ENCODE measurements at regions not wholly inside any gene's neighbourhood (a gene's known extent, or its start where the extent isn't known, plus 50 kb on each side); places are given as distances from the start of the nearest gene placed in this dataset.
"Not testable (repeated sequence)": the region's sequence is repeated elsewhere in the genome, so short reads cannot be mapped to it uniquely, and the experiment has no call there.

- Histone ChIP-seq H3K36me3 (replicated peaks in 1 of 2; ENCODE audit: control insufficient read depth in 2 of 2, insufficient read depth in 2 of 2, low read length in 2 of 2) (no peaks in the 10 kb centered on the region), H2BK15ac (ENCODE audit: low read length) (no peak overlapping the region), H3K79me1 (ENCODE audit: low read depth, low read length) (no peaks in the 10 kb centered on the region), H2BK12ac (ENCODE audit: low read length) (no peak overlapping the region), H3K27ac (replicated peaks; ENCODE audit: low read length) (no peak overlapping the region), H3K9me3 (replicated peaks in 1 of 2; ENCODE audit: control insufficient read depth in 2 of 2, insufficient read depth in 1 of 2, low read depth in 1 of 2, low read length in 2 of 2) (no peaks in the 10 kb centered on the region), H3K4ac (ENCODE audit: low read length) (no peak overlapping the region), H3K14ac (ENCODE audit: low read length) (no peak overlapping the region), H3K23ac (ENCODE audit: low read depth, low read length, poor library complexity) (no peak overlapping the region), H3K4me3 (ENCODE audit: low read length in 2 of 2) (no peak overlapping the region), H3K4me1 (ENCODE audit: control insufficient read depth in 2 of 2, insufficient read depth in 1 of 2, low read depth in 1 of 2, low read length in 2 of 2) (no peaks in the 10 kb centered on the region), H3K4me2 (ENCODE audit: insufficient read depth, low read length, poor library complexity, severe bottlenecking) (no peak overlapping the region), H4K8ac (ENCODE audit: low read depth, low read length) (no peak overlapping the region), H2BK5ac (ENCODE audit: low read length) (no peak overlapping the region), H3K18ac (ENCODE audit: low read length) (no peak overlapping the region), H3K9ac (ENCODE audit: low read depth, low read length, poor library complexity) (no peak overlapping the region), H2AFZ (ENCODE audit: low read length) (no peak overlapping the region), H2BK120ac (ENCODE audit: low read depth, low read length) (no peak overlapping the region), H4K91ac (ENCODE audit: low read depth, low read length, poor library complexity) (no peak overlapping the region), H2AK5ac (ENCODE audit: low read depth, low read length) (no peak overlapping the region), H3K27me3 (ENCODE audit: control insufficient read depth in 3 of 3, insufficient read depth in 3 of 3, low read depth in 1 of 3, low read length in 3 of 3) (no peaks in the 10 kb centered on the region)
- no peak for DNase-seq (ENCODE audit: low spot score)
- no CpG with 5 or more reads among the region's 4 CpGs for whole genome bisulfite sequencing, 2 donors (ENCODE audit: extremely low coverage in 2 of 2, insufficient read length in 2 of 2, insufficient replicate concordance in 1 of 2)
Measured at GRCh38 chrX:113793563-113793962, 790.3 kb upstream of the HTR2C start.

DNA sequence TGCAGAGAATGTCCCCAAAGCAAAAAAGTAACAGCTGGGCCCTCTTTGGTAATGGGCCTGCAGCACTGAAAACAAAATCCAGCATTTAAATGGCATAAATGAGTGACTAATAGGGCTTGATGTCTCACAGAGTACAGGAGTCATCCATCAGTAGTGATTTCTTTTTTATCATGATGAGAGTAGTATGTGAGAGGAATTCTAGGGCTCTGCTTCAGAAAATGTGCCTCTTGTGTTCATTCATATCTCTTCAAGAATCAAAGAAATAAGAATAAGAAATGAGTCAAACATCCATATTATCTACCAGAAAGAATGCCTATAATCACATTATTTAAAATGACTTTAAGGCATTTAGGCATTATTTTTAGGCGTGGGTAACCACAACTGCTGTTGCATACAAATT, 792.9 kb upstream of the HTR2C start:
- WGBS, 2 donors (ENCODE audit: extremely low coverage in 2 of 2, insufficient read length in 2 of 2, insufficient replicate concordance in 1 of 2) = no CpG with 5 or more reads among the region's 1 CpG
- no peak overlapping the region for H2AK5ac ChIP-seq (ENCODE audit: low read depth, low read length)
- H2BK15ac ChIP-seq (ENCODE audit: low read length) = no peak overlapping the region
- no peak overlapping the region for H3K9ac ChIP-seq (ENCODE audit: low read depth, low read length, poor library complexity)
- H2AFZ ChIP-seq (ENCODE audit: low read length) = no peak overlapping the region
- H3K23ac ChIP-seq (ENCODE audit: low read depth, low read length, poor library complexity) = no peak overlapping the region
- H3K14ac ChIP-seq (ENCODE audit: low read length) = no peak overlapping the region
- no peak overlapping the region for H4K8ac ChIP-seq (ENCODE audit: low read depth, low read length)
- H3K18ac ChIP-seq (ENCODE audit: low read length) = no peak overlapping the region
- H4K91ac ChIP-seq (ENCODE audit: low read depth, low read length, poor library complexity) = no peak overlapping the region
- H3K4me1 ChIP-seq (ENCODE audit: control insufficient read depth in 2 of 2, insufficient read depth in 1 of 2, low read depth in 1 of 2, low read length in 2 of 2) = no peaks in the 10 kb centered on the region
- no peak overlapping the region for H3K4me2 ChIP-seq (ENCODE audit: insufficient read depth, low read length, poor library complexity, severe bottlenecking)
- no peak overlapping the region for H3K4ac ChIP-seq (ENCODE audit: low read length)
- no peak overlapping the region for H2BK12ac ChIP-seq (ENCODE audit: low read length)
- no peaks in the 10 kb centered on the region for H3K36me3 ChIP-seq (replicated peaks in 1 of 2; ENCODE audit: control insufficient read depth in 2 of 2, insufficient read depth in 2 of 2, low read length in 2 of 2)
- no peak overlapping the region for H3K27ac ChIP-seq (replicated peaks; ENCODE audit: low read length)
- no peaks in the 10 kb centered on the region for H3K27me3 ChIP-seq (ENCODE audit: control insufficient read depth in 3 of 3, insufficient read depth in 3 of 3, low read depth in 1 of 3, low read length in 3 of 3)
- H3K4me3 ChIP-seq (ENCODE audit: low read length in 2 of 2) = no peak overlapping the region
- H3K9me3 ChIP-seq (replicated peaks in 1 of 2; ENCODE audit: control insufficient read depth in 2 of 2, insufficient read depth in 1 of 2, low read depth in 1 of 2, low read length in 2 of 2) = no peaks in the 10 kb centered on the region
- no peaks in the 10 kb centered on the region for H3K79me1 ChIP-seq (ENCODE audit: low read depth, low read length)
- DNase-seq (ENCODE audit: low spot score) = no peak
- no peak overlapping the region for H2BK5ac ChIP-seq (ENCODE audit: low read length)
- no peak overlapping the region for H2BK120ac ChIP-seq (ENCODE audit: low read depth, low read length)

GRCh38 chrX:113784754-113785153, 799.1 kb upstream of the HTR2C start:
- H3K4ac ChIP-seq (ENCODE audit: low read length); H2AK5ac ChIP-seq (ENCODE audit: low read depth, low read length); H3K14ac ChIP-seq (ENCODE audit: low read length); H3K27ac ChIP-seq (replicated peaks; ENCODE audit: low read length); H3K4me3 ChIP-seq (ENCODE audit: low read length in 2 of 2); H3K79me1 ChIP-seq (ENCODE audit: low read depth, low read length); H3K23ac ChIP-seq (ENCODE audit: low read depth, low read length, poor library complexity); H3K18ac ChIP-seq (ENCODE audit: low read length); H3K27me3 ChIP-seq (ENCODE audit: control insufficient read depth in 3 of 3, insufficient read depth in 3 of 3, low read depth in 1 of 3, low read length in 3 of 3); H2BK5ac ChIP-seq (ENCODE audit: low read length); H3K4me2 ChIP-seq (ENCODE audit: insufficient read depth, low read length, poor library complexity, severe bottlenecking); H2AFZ ChIP-seq (ENCODE audit: low read length); H3K4me1 ChIP-seq (ENCODE audit: control insufficient read depth in 2 of 2, insufficient read depth in 1 of 2, low read depth in 1 of 2, low read length in 2 of 2); H2BK120ac ChIP-seq (ENCODE audit: low read depth, low read length); H2BK12ac ChIP-seq (ENCODE audit: low read length); H2BK15ac ChIP-seq (ENCODE audit: low read length); H4K8ac ChIP-seq (ENCODE audit: low read depth, low read length); H3K9me3 ChIP-seq (replicated peaks in 1 of 2; ENCODE audit: control insufficient read depth in 2 of 2, insufficient read depth in 1 of 2, low read depth in 1 of 2, low read length in 2 of 2); H3K9ac ChIP-seq (ENCODE audit: low read depth, low read length, poor library complexity); DNase-seq (ENCODE audit: low spot score); H4K91ac ChIP-seq (ENCODE audit: low read depth, low read length, poor library complexity); H3K36me3 ChIP-seq (replicated peaks in 1 of 2; ENCODE audit: control insufficient read depth in 2 of 2, insufficient read depth in 2 of 2, low read length in 2 of 2): not testable (repeated sequence)
- no CpG with 5 or more reads among the region's 6 CpGs for WGBS, 2 donors (ENCODE audit: extremely low coverage in 2 of 2, insufficient read length in 2 of 2, insufficient replicate concordance in 1 of 2)

DNA sequence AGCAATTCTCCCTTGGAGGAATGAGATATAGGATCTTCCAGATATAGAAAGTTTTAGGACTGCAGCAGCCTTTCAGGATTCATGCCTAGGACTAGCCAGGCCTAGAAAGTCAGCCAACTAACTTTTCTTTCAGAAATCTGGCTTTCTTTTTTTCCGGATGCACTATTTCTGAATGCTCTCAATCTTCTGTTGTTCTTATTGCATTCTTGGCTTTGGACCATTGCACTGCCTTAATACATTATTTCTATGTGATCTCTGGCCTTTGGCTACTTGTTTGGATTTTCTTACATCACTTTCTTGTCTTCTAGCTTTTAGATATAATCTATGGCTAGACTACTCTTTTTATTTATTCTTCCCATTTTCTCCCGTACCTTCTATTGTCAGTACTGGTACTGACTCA, 813.1 kb upstream of the HTR2C start:
- WGBS, 2 donors (ENCODE audit: extremely low coverage in 2 of 2, insufficient read length in 2 of 2, insufficient replicate concordance in 1 of 2) = no CpG with 5 or more reads among the region's 2 CpGs
- Histone ChIP-seq H3K9ac (ENCODE audit: low read depth, low read length, poor library complexity) (no peak overlapping the region), H3K9me3 (replicated peaks in 1 of 2; ENCODE audit: control insufficient read depth in 2 of 2, insufficient read depth in 1 of 2, low read depth in 1 of 2, low read length in 2 of 2) (no peaks in the 10 kb centered on the region), H2AK5ac (ENCODE audit: low read depth, low read length) (no peak overlapping the region), H2AFZ (ENCODE audit: low read length) (no peak overlapping the region), H3K27ac (replicated peaks; ENCODE audit: low read length) (no peak overlapping the region), H4K8ac (ENCODE audit: low read depth, low read length) (no peak overlapping the region), H3K4me1 (ENCODE audit: control insufficient read depth in 2 of 2, insufficient read depth in 1 of 2, low read depth in 1 of 2, low read length in 2 of 2) (no peaks in the 10 kb centered on the region), H3K4me3 (ENCODE audit: low read length in 2 of 2) (no peak overlapping the region), H3K36me3 (replicated peaks in 1 of 2; ENCODE audit: control insufficient read depth in 2 of 2, insufficient read depth in 2 of 2, low read length in 2 of 2) (no peaks in the 10 kb centered on the region), H2BK12ac (ENCODE audit: low read length) (no peak overlapping the region), H3K27me3 (ENCODE audit: control insufficient read depth in 3 of 3, insufficient read depth in 3 of 3, low read depth in 1 of 3, low read length in 3 of 3) (peaks cover 0 to 6% (median 0%) of the 10 kb centered on the region in 3 experiments), H3K4me2 (ENCODE audit: insufficient read depth, low read length, poor library complexity, severe bottlenecking) (no peak overlapping the region), H3K4ac (ENCODE audit: low read length) (no peak overlapping the region), H3K18ac (ENCODE audit: low read length) (no peak overlapping the region), H2BK15ac (ENCODE audit: low read length) (no peak overlapping the region), H3K23ac (ENCODE audit: low read depth, low read length, poor library complexity) (no peak overlapping the region), H2BK120ac (ENCODE audit: low read depth, low read length) (no peak overlapping the region), H3K14ac (ENCODE audit: low read length) (no peak overlapping the region), H2BK5ac (ENCODE audit: low read length) (no peak overlapping the region), H3K79me1 (ENCODE audit: low read depth, low read length) (no peaks in the 10 kb centered on the region), H4K91ac (ENCODE audit: low read depth, low read length, poor library complexity) (no peak overlapping the region)
- DNase-seq (ENCODE audit: low spot score) = no peak

All from neuronal stem cell (in vitro differentiated cells).